Epithelial cell of proximal tubule (primary cell): ENCODE measurements at regions not wholly inside any gene's neighbourhood (a gene's known extent, or its start where the extent isn't known, plus 50 kb on each side); places are given as distances from the start of the nearest gene placed in this dataset.
"Not testable (repeated sequence)": the region's sequence is repeated elsewhere in the genome, so short reads cannot be mapped to it uniquely, and the experiment has no call there.

Experiments used
- DNase-seq: peaks from one replicate; pipeline ENCODE4 v3.0.0-alpha.2; 2011; ENCODE audit warnings: low read depth
- H3K4me3 ChIP-seq: 2 replicates; pipeline ENCODE4 v1.5.1; 2011; ENCODE audit warnings: low read depth, mild to moderate bottlenecking, low read length
- TF ChIP-seq, protein P1 (sequence below): conservative IDR thresholded peaks from 2 replicates; pipeline ENCODE4 v1.5.1; 2012; ENCODE audit warnings: low read depth, mild to moderate bottlenecking, low read length

DNA sequence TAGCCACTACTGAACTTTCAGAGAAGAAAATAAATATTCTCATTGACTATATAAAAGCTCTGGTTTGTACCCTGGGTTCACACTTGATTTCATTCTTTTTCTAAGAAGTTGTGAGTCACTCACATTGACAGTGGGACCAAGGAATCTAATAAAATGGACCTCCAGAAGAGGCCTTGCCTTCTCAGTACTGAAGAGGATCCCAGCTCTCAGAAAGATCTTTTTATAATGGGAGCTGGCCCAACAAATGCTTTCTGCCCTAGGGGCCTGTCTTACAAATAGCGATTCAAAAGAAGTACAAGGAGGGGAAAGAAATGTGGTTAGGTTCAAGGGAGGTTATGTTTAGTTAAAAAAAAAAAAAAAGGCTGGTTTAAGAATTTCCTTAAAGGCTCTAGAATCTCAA is 237.9 kb downstream of the ISL1 start:
- no peak for DNase-seq
- TF ChIP-seq, protein P1, sequence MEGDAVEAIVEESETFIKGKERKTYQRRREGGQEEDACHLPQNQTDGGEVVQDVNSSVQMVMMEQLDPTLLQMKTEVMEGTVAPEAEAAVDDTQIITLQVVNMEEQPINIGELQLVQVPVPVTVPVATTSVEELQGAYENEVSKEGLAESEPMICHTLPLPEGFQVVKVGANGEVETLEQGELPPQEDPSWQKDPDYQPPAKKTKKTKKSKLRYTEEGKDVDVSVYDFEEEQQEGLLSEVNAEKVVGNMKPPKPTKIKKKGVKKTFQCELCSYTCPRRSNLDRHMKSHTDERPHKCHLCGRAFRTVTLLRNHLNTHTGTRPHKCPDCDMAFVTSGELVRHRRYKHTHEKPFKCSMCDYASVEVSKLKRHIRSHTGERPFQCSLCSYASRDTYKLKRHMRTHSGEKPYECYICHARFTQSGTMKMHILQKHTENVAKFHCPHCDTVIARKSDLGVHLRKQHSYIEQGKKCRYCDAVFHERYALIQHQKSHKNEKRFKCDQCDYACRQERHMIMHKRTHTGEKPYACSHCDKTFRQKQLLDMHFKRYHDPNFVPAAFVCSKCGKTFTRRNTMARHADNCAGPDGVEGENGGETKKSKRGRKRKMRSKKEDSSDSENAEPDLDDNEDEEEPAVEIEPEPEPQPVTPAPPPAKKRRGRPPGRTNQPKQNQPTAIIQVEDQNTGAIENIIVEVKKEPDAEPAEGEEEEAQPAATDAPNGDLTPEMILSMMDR, result no peak
- no peak overlapping the region for H3K4me3 ChIP-seq

- no peak for DNase-seq
- H3K4me3 ChIP-seq, result no peak overlapping the region
- TF ChIP-seq, protein P1, result no peak
Measured at GRCh38 chr5:51622161-51622790, 239.0 kb downstream of the ISL1 start.

GRCh38 chr5:51625224-51625968 is 242.1 kb downstream of the ISL1 start:
- TF ChIP-seq, protein P1, result no peak
- H3K4me3 ChIP-seq, result no peak overlapping the region
- DNase-seq, result no peak

DNA sequence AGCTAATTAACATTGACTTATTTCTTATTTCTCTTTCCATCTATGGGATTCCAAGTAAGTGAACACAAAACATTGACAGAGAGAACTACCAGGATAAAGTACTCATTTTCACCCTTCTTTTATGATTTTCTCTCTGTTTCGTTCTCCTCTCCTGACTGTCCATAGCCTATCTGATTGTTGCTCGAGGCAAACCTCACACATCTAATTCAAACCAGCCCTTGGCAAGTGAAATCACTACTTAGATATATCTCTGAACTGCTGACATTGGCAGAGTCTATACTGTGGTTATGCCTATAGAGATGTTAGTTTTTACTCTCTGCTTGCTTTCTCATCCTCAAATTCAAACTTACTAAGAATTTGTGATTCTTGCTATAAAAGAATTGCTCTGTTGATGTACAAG is 248.8 kb downstream of the ISL1 start:
- H3K4me3 ChIP-seq, result no peak overlapping the region
- TF ChIP-seq, protein P1, result no peak
- no peak for DNase-seq

DNA sequence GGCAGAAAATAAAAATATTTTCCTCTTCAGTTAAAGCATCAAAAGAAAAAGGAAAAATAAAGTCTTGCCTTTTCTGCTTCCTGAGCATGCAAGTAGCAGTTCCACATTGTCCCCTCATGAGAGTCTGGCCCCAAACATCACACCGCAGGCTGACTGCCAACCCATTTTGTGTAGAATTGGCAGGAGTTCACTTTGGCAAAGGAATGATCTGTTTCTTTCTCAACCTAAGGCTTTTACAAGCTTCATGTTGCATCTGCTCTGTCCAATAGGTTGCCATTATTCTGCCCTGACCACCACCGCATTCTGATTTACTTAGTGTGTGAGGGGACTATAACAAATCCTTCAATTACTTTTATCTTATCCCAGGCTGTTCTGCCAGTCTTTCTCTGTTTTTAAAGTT is 249.5 kb downstream of the ISL1 start:
- H3K4me3 ChIP-seq, result no peak overlapping the region
- no peak for DNase-seq
- TF ChIP-seq, protein P1, result no peak

DNA sequence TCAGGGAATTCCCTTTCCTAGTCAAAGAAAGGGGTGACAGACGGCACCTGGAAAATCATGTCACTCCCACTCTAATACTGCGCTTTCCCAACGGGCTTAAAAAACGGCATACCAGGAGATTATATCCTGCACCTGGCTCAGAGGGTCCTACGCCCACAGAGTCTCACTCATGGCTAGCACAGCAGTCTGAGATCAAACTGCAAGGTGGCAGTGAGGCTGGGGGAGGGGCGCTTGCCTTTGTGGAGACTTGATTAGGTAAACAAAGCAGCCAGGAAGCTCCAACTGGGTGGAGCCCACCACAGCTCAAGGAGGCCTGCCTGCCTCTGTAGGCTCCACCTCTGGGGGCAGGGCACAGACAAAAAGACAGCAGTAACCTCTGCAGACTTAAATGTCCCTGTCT is 253.7 kb downstream of the ISL1 start:
- not testable (repeated sequence) for DNase-seq, H3K4me3 ChIP-seq

DNA sequence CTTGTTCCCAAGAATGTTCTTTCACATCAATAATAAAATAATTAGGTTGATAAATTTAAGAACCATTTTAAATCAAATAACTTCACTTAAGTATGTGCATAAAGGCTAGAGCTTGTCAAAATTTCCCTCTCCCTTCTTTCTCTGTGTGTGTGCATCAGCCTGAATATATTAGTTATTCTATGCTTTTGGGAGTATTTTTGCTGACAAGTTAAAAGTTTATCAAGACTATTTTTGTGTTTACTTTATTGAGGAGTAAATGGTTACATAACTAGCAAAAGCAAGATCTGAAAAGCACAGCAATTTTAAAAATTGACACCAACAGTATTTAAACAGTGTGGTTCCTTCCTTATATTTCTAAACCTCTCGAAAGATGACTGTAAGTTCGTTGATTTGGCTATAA is 261.7 kb downstream of the ISL1 start:
- TF ChIP-seq, protein P1, result no peak
- no peak overlapping the region for H3K4me3 ChIP-seq
- no peak for DNase-seq
